ENCODE measurements at regions not wholly inside any gene's neighbourhood (a gene's known extent, or its start where the extent isn't known, plus 50 kb on each side); places are given as distances from the start of the nearest gene placed in this dataset.

- TF ChIP-seq EP300 (IDR thresholded peaks at IDR 0.05) (no peak), POLR2A (IDR thresholded peaks at IDR 0.05) (no peak), CTCF (IDR thresholded peaks at IDR 0.05) (no peak), POLR2AphosphoS5 (IDR thresholded peaks at IDR 0.05) (no peak)
Observed at GRCh38 chr1:39089931-39090521, 63.9 kb downstream of the NDUFS5 start.

Data from sigmoid colon (tissue), 4 donors.